ENCODE measurements at regions not wholly inside any gene's neighbourhood (a gene's known extent, or its start where the extent isn't known, plus 50 kb on each side); places are given as distances from the start of the nearest gene placed in this dataset.

- no peak for TF ChIP-seq CTCF (IDR thresholded peaks at IDR 0.05; ENCODE audit: low read depth, low read length)
- H3K4me3 ChIP-seq (ENCODE audit: low read depth, low read length) = no peak overlapping the region
Observed at GRCh38 chr6:103578115-103578514, 1281.6 kb downstream of the HACE1 start.

- H3K4me3 ChIP-seq (ENCODE audit: low read depth, low read length) = no peak overlapping the region
- no peak for TF ChIP-seq CTCF (IDR thresholded peaks at IDR 0.05; ENCODE audit: low read depth, low read length)
Observed at GRCh38 chr6:103570431-103570830, 1289.3 kb downstream of the HACE1 start.

GRCh38 chr6:103554911-103555310 is 1304.8 kb downstream of the HACE1 start:
- no peak overlapping the region for H3K4me3 ChIP-seq (ENCODE audit: low read depth, low read length)

GRCh38 chr6:103538381-103538780 is 1321.3 kb downstream of the HACE1 start:
- no peak overlapping the region for H3K4me3 ChIP-seq (ENCODE audit: low read depth, low read length)
- TF ChIP-seq CTCF (IDR thresholded peaks at IDR 0.05; ENCODE audit: low read depth, low read length) = no peak

More at GRCh38 chr6:103554911-103555310, 1304.8 kb downstream of the HACE1 start:
- no peak for TF ChIP-seq CTCF (IDR thresholded peaks at IDR 0.05; ENCODE audit: low read depth, low read length)

GRCh38 chr6:103534814-103535213 is 1324.9 kb downstream of the HACE1 start:
- H3K4me3 ChIP-seq (ENCODE audit: low read depth, low read length) = no peak overlapping the region
- TF ChIP-seq CTCF (IDR thresholded peaks at IDR 0.05; ENCODE audit: low read depth, low read length) = no peak

- no peak for TF ChIP-seq CTCF (IDR thresholded peaks at IDR 0.05; ENCODE audit: low read depth, low read length)
- H3K4me3 ChIP-seq (ENCODE audit: low read depth, low read length) = no peak overlapping the region
Observed at GRCh38 chr6:103534095-103534494, 1325.6 kb downstream of the HACE1 start.

GRCh38 chr6:103522045-103522444 is 1337.7 kb downstream of the HACE1 start:
- no peak overlapping the region for H3K4me3 ChIP-seq (ENCODE audit: low read depth, low read length)
- no peak for TF ChIP-seq CTCF (IDR thresholded peaks at IDR 0.05; ENCODE audit: low read depth, low read length)
